CD14-positive monocyte (primary cell): ENCODE measurements at regions not wholly inside any gene's neighbourhood (a gene's known extent, or its start where the extent isn't known, plus 50 kb on each side); places are given as distances from the start of the nearest gene placed in this dataset.

Source experiments
- DNase-seq, 3 donors: peaks; one replicate each; pipeline ENCODE4 v3.0.0-alpha.2; 2011 to 2022
- H2AFZ ChIP-seq: 2 replicates; pipeline ENCODE4 v1.6.0; 2012; ENCODE audit warnings: mild to moderate bottlenecking, low read depth, low read length, inconsistent platforms; ENCODE audit not compliant: insufficient read depth, poor library complexity, severe bottlenecking
- H3K27ac ChIP-seq, 2 donors: 1 replicate in 1 of 2; 2 replicates in 1 of 2; pipeline ENCODE4 v1.5.1; 2012 to 2013; ENCODE audit warnings: low read length in 2 of 2, control low read depth in 1 of 2, inconsistent platforms in 1 of 2, low read depth in 1 of 2, mild to moderate bottlenecking in 1 of 2
- H3K27me3 ChIP-seq, 2 donors: one replicate each; pipeline versions ENCODE4 v1.6.0 to v1.6.1; 2011 to 2013; ENCODE audit warnings: low read length in 2 of 2; ENCODE audit not compliant: control insufficient read depth in 2 of 2, insufficient read depth in 2 of 2
- H3K36me3 ChIP-seq, 2 donors: replicated peaks in 1 of 2; 1 replicate in 1 of 2; 2 replicates in 1 of 2; pipeline versions ENCODE4 v1.5.1 to v1.6.1; 2012 to 2013; ENCODE audit warnings: low read length in 2 of 2, control low read depth in 1 of 2, inconsistent platforms in 1 of 2, mild to moderate bottlenecking in 1 of 2; ENCODE audit not compliant: insufficient read depth in 2 of 2, control insufficient read depth in 1 of 2
- H3K4me1 ChIP-seq, 2 donors: 1 replicate in 1 of 2; 2 replicates in 1 of 2; pipeline versions ENCODE4 v1.5.1 to v1.6.1; 2012 to 2013; ENCODE audit warnings: low read length in 2 of 2, control low read depth in 1 of 2, inconsistent platforms in 1 of 2, mild to moderate bottlenecking in 1 of 2, moderate library complexity in 1 of 2; ENCODE audit not compliant: insufficient read depth in 2 of 2, control insufficient read depth in 1 of 2
- H3K4me2 ChIP-seq: replicated peaks from 2 replicates; pipeline ENCODE3; 2012; ENCODE audit warnings: low read length, moderate library complexity, mild to moderate bottlenecking; ENCODE audit not compliant: poor library complexity, severe bottlenecking; ENCODE audit errors: extremely low read depth
- H3K4me3 ChIP-seq, 3 experiments: fragments of 200-600 bp in 1 of 3; sonication (generic) in 1 of 3; replicated peaks in 1 of 3; 1 replicate in 2 of 3; 2 replicates in 1 of 3; pipeline ENCODE4 v1.5.1; 2011 to 2013; ENCODE audit warnings: low read length in 3 of 3, mild to moderate bottlenecking in 3 of 3, control low read depth in 2 of 3, low read depth in 2 of 3, inconsistent platforms in 1 of 3, moderate library complexity in 1 of 3
- H3K79me2 ChIP-seq: 2 replicates; pipeline ENCODE4 v1.6.0; 2012; ENCODE audit warnings: mild to moderate bottlenecking, control low read depth, inconsistent platforms, low read length, moderate library complexity; ENCODE audit not compliant: insufficient read depth
- H3K9ac ChIP-seq: 2 replicates; pipeline ENCODE4 v1.6.0; 2017; ENCODE audit warnings: low read length, mild to moderate bottlenecking; ENCODE audit not compliant: insufficient read depth, poor library complexity, severe bottlenecking
- H3K9me3 ChIP-seq, 2 donors: replicated peaks in 1 of 2; 1 replicate in 1 of 2; 2 replicates in 1 of 2; pipeline versions ENCODE4 v1.5.1 to v1.6.1; 2012 to 2013; ENCODE audit warnings: low read length in 2 of 2, control low read depth in 1 of 2; ENCODE audit not compliant: control insufficient read depth in 1 of 2, insufficient read depth in 1 of 2
- H4K20me1 ChIP-seq: 2 replicates; pipeline ENCODE4 v1.6.0; 2012; ENCODE audit warnings: mild to moderate bottlenecking, low read length, control low read depth, moderate library complexity; ENCODE audit not compliant: insufficient read depth
- H3K27ac Mint-ChIP-seq, 7 donors: one replicate each; pipeline ENCODE4 v1.8.0; 2020; ENCODE audit warnings: mild to moderate bottlenecking in 7 of 7, mixed read lengths in 7 of 7, moderate library complexity in 6 of 7, inconsistent platforms in 2 of 7
- H3K27me3 Mint-ChIP-seq, 3 donors: one replicate each; pipeline ENCODE4 v1.8.0; 2021 to 2022; ENCODE audit warnings: low read depth in 3 of 3, mild to moderate bottlenecking in 3 of 3, mixed read lengths in 3 of 3, moderate library complexity in 3 of 3, inconsistent platforms in 1 of 3
- H3K36me3 Mint-ChIP-seq, 2 donors: one replicate each; pipeline ENCODE4 v1.8.0; 2020; ENCODE audit warnings: mixed read lengths in 2 of 2, inconsistent platforms in 1 of 2, mild to moderate bottlenecking in 1 of 2
- H3K4me1 Mint-ChIP-seq: one replicate; pipeline ENCODE4 v1.8.0; 2020; ENCODE audit warnings: mild to moderate bottlenecking, mixed read lengths
- H3K4me3 Mint-ChIP-seq, 2 donors: one replicate each; pipeline ENCODE4 v1.8.0; 2020; ENCODE audit warnings: mild to moderate bottlenecking in 2 of 2, mixed read lengths in 2 of 2, moderate library complexity in 1 of 2
- H3K9me3 Mint-ChIP-seq, 7 donors: one replicate each; pipeline ENCODE4 v1.8.0; 2020 to 2022; ENCODE audit warnings: mixed read lengths in 7 of 7, mild to moderate bottlenecking in 6 of 7, moderate library complexity in 6 of 7, inconsistent platforms in 2 of 7
- WGBS: methylation state at CpG from one replicate; pipeline ENCODE4 v1.1.5; 2013; ENCODE audit warnings: missing lambda C conversion rate; ENCODE audit not compliant: insufficient coverage; 5-methylcytosine and 5-hydroxymethylcytosine counted together
- intact Hi-C, 2 donors: fragments of 100-400 bp; cut with micrococcal nuclease; formaldehyde crosslinking; loops; one replicate each; pipeline versions ENCODE4 v1.15.0 to v1.15.1; 2023
- TF ChIP-seq, protein P1 (sequence below): fragments of 200-600 bp; IDR thresholded peaks from one replicate; pipeline ENCODE4 v1.8.0; 2022; ENCODE audit warnings: antibody characterized with exemption, mild to moderate bottlenecking

GRCh38 chr5:4901924-4902323 lies 238.2 kb upstream of the ADAMTS16 start:
- 84% methylated on average over 5 of the region's 5 CpGs for WGBS
- intact Hi-C loops, result no loop called here
- Histone ChIP-seq H2AFZ (no peak overlapping the region), H3K4me2 (no peak overlapping the region), H4K20me1 (no peaks in the 10 kb centered on the region), H3K9me3 (no peaks in the 10 kb centered on the region), H3K4me3 (no peak overlapping the region), H3K4me1 (no peaks in the 10 kb centered on the region), H3K79me2 (no peaks in the 10 kb centered on the region), H3K27me3 (no peaks in the 10 kb centered on the region), H3K9ac (no peak overlapping the region), H3K27ac (no peak overlapping the region), H3K36me3 (no peaks in the 10 kb centered on the region)
- Mint-ChIP-seq H3K36me3 (no peaks in the 10 kb centered on the region), H3K27ac (no peak overlapping the region), H3K9me3 (no peaks in the 10 kb centered on the region), H3K4me1 (no peaks in the 10 kb centered on the region), H3K27me3 (peaks cover 0 to 1% (median 0%) of the 10 kb centered on the region in 3 donors), H3K4me3 (no peak overlapping the region)
- TF ChIP-seq, protein P1, sequence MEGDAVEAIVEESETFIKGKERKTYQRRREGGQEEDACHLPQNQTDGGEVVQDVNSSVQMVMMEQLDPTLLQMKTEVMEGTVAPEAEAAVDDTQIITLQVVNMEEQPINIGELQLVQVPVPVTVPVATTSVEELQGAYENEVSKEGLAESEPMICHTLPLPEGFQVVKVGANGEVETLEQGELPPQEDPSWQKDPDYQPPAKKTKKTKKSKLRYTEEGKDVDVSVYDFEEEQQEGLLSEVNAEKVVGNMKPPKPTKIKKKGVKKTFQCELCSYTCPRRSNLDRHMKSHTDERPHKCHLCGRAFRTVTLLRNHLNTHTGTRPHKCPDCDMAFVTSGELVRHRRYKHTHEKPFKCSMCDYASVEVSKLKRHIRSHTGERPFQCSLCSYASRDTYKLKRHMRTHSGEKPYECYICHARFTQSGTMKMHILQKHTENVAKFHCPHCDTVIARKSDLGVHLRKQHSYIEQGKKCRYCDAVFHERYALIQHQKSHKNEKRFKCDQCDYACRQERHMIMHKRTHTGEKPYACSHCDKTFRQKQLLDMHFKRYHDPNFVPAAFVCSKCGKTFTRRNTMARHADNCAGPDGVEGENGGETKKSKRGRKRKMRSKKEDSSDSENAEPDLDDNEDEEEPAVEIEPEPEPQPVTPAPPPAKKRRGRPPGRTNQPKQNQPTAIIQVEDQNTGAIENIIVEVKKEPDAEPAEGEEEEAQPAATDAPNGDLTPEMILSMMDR, result no peak
- DNase-seq, result no peak

GRCh38 chr5:4905674-4906520 lies 234.2 kb upstream of the ADAMTS16 start:
- TF ChIP-seq, protein P1, result no peak
- Mint-ChIP-seq H3K27me3 (peaks cover 0 to 1% (median 0%) of the 10 kb centered on the region in 3 donors), H3K9me3 (peaks cover 0 to 1% (median 0%) of the 10 kb centered on the region in 7 donors), H3K27ac (no peak overlapping the region), H3K4me3 (no peak overlapping the region), H3K36me3 (no peaks in the 10 kb centered on the region), H3K4me1 (no peaks in the 10 kb centered on the region)
- H4K20me1 ChIP-seq, result no peaks in the 10 kb centered on the region
- no peaks in the 10 kb centered on the region for H3K36me3 ChIP-seq
- H2AFZ ChIP-seq, result no peak overlapping the region
- H3K4me3 ChIP-seq, result no peak overlapping the region
- no peak overlapping the region for H3K9ac ChIP-seq
- H3K79me2 ChIP-seq, result no peaks in the 10 kb centered on the region
- intact Hi-C loops, result no loop called here
- H3K27me3 ChIP-seq, result no peaks in the 10 kb centered on the region
- no peak overlapping the region for H3K27ac ChIP-seq
- no peak for DNase-seq
- no peaks in the 10 kb centered on the region for H3K9me3 ChIP-seq
- no peaks in the 10 kb centered on the region for H3K4me1 ChIP-seq
- WGBS, result 90% methylated on average over 12 of the region's 19 CpGs
- H3K4me2 ChIP-seq, result no peak overlapping the region
